Trophoblast cell (in vitro differentiated cells and primary cell): ENCODE measurements at regions not wholly inside any gene's neighbourhood (a gene's known extent, or its start where the extent isn't known, plus 50 kb on each side); places are given as distances from the start of the nearest gene placed in this dataset.

Experiments used
- DNase-seq, 2 donors: peaks; one replicate each; pipeline ENCODE4 v3.0.0-alpha.2; 2016
- H2AFZ ChIP-seq: 2 replicates; pipeline ENCODE4 v1.6.1; 2013; ENCODE audit warnings: low read length, moderate library complexity, mild to moderate bottlenecking; ENCODE audit not compliant: insufficient read depth, poor library complexity
- H2AK5ac ChIP-seq: 2 replicates; pipeline ENCODE4 v1.6.1; 2013; ENCODE audit warnings: mild to moderate bottlenecking, low read length
- H2BK120ac ChIP-seq: 2 replicates; pipeline ENCODE4 v1.6.1; 2013; ENCODE audit warnings: low read length, mild to moderate bottlenecking, moderate library complexity; ENCODE audit not compliant: insufficient read depth, poor library complexity
- H2BK12ac ChIP-seq: 2 replicates; pipeline ENCODE4 v1.6.1; 2013; ENCODE audit warnings: mild to moderate bottlenecking, low read length, moderate library complexity
- H2BK5ac ChIP-seq: 2 replicates; pipeline ENCODE4 v1.6.1; 2013; ENCODE audit warnings: low read length, low read depth, moderate library complexity, mild to moderate bottlenecking; ENCODE audit not compliant: poor library complexity
- H3K14ac ChIP-seq: 2 replicates; pipeline ENCODE4 v1.6.1; 2013; ENCODE audit warnings: mild to moderate bottlenecking, low read length
- H3K18ac ChIP-seq: 2 replicates; pipeline ENCODE4 v1.6.1; 2013; ENCODE audit warnings: mild to moderate bottlenecking, low read length
- H3K23ac ChIP-seq: 2 replicates; pipeline ENCODE4 v1.6.1; 2013; ENCODE audit warnings: low read length
- H3K27ac ChIP-seq: 2 replicates; pipeline ENCODE4 v1.5.1; 2013; ENCODE audit warnings: low read depth, mild to moderate bottlenecking, inconsistent platforms, low read length, moderate library complexity
- H3K27me3 ChIP-seq: 2 replicates; pipeline ENCODE4 v1.6.1; 2013; ENCODE audit warnings: inconsistent platforms, mild to moderate bottlenecking, low read length, moderate library complexity; ENCODE audit not compliant: insufficient read depth
- H3K36me3 ChIP-seq, 2 experiments: 1 replicate in 1 of 2; 2 replicates in 1 of 2; pipeline ENCODE4 v1.6.1; 2013; ENCODE audit warnings: low read length in 2 of 2, mild to moderate bottlenecking in 2 of 2, moderate library complexity in 1 of 2; ENCODE audit not compliant: insufficient read depth in 2 of 2, control insufficient read depth in 1 of 2
- H3K4ac ChIP-seq: 2 replicates; pipeline ENCODE4 v1.6.1; 2013; ENCODE audit warnings: low read depth, mild to moderate bottlenecking, low read length, moderate library complexity
- H3K4me1 ChIP-seq, 2 experiments: 1 replicate in 1 of 2; 2 replicates in 1 of 2; pipeline ENCODE4 v1.6.1; 2013; ENCODE audit warnings: low read length in 2 of 2, mild to moderate bottlenecking in 2 of 2, moderate library complexity in 1 of 2; ENCODE audit not compliant: insufficient read depth in 2 of 2, control insufficient read depth in 1 of 2
- H3K4me2 ChIP-seq: 2 replicates; pipeline ENCODE4 v1.6.1; 2013; ENCODE audit warnings: inconsistent platforms, mild to moderate bottlenecking, low read length, moderate library complexity
- H3K4me3 ChIP-seq: 2 replicates; pipeline ENCODE4 v1.5.1; 2013; ENCODE audit warnings: mild to moderate bottlenecking, low read depth, low read length, inconsistent platforms
- H3K79me1 ChIP-seq: one replicate; pipeline ENCODE4 v1.6.1; 2013; ENCODE audit warnings: low read length
- H3K79me2 ChIP-seq: 2 replicates; pipeline ENCODE4 v1.6.1; 2013; ENCODE audit warnings: low read length, mild to moderate bottlenecking; ENCODE audit not compliant: control insufficient read depth, insufficient read depth, poor library complexity
- H3K9ac ChIP-seq: 2 replicates; pipeline ENCODE4 v1.6.1; 2013; ENCODE audit warnings: mild to moderate bottlenecking, low read length
- H3K9me3 ChIP-seq: 2 replicates; pipeline ENCODE4 v1.6.1; 2013; ENCODE audit warnings: low read depth, mild to moderate bottlenecking, control low read depth, inconsistent platforms, low read length; ENCODE audit not compliant: insufficient read depth
- H4K12ac ChIP-seq: 2 replicates; pipeline ENCODE4 v1.6.1; 2013; ENCODE audit warnings: low read depth, mild to moderate bottlenecking, low read length, moderate library complexity
- H4K8ac ChIP-seq: 2 replicates; pipeline ENCODE4 v1.6.1; 2013; ENCODE audit warnings: low read depth, mild to moderate bottlenecking, low read length, moderate library complexity
- H4K91ac ChIP-seq: one replicate; pipeline ENCODE4 v1.6.1; 2013; ENCODE audit warnings: low read depth, mild to moderate bottlenecking, low read length, moderate library complexity
- WGBS: extraction: QIAGEN DNeasy Blood & Tissue Kit; methylation state at CpG from one replicate; pipeline ENCODE4 v1.1.7; 2013; ENCODE audit warnings: missing lambda C conversion rate; ENCODE audit not compliant: insufficient read length, insufficient coverage; ENCODE audit errors: extremely low coverage; 5-methylcytosine and 5-hydroxymethylcytosine counted together

GRCh38 chr2:167689444-167689843 lies 558.0 kb downstream of the STK39 start:
- no peak overlapping the region for H2BK120ac ChIP-seq
- H4K12ac ChIP-seq: no peak overlapping the region
- H3K36me3 ChIP-seq: no peaks in the 10 kb centered on the region
- H2BK5ac ChIP-seq: no peak overlapping the region
- no peak overlapping the region for H3K4me2 ChIP-seq
- H4K8ac ChIP-seq: no peak overlapping the region
- no peak overlapping the region for H3K9ac ChIP-seq
- no peaks in the 10 kb centered on the region for H3K4me1 ChIP-seq
- H3K4ac ChIP-seq: no peak overlapping the region
- H3K18ac ChIP-seq: no peak overlapping the region
- H2AFZ ChIP-seq: no peak overlapping the region
- DNase-seq: no peak
- no peaks in the 10 kb centered on the region for H3K27me3 ChIP-seq
- no peaks in the 10 kb centered on the region for H3K79me2 ChIP-seq
- no peaks in the 10 kb centered on the region for H3K9me3 ChIP-seq
- H2AK5ac ChIP-seq: no peak overlapping the region
- WGBS: no CpG with 5 or more reads among the region's 2 CpGs
- H2BK12ac ChIP-seq: no peak overlapping the region
- H3K27ac ChIP-seq: no peak overlapping the region
- H3K4me3 ChIP-seq: no peak overlapping the region
- H4K91ac ChIP-seq: no peak overlapping the region
- H3K23ac ChIP-seq: no peak overlapping the region
- H3K14ac ChIP-seq: no peak overlapping the region
- H3K79me1 ChIP-seq: no peaks in the 10 kb centered on the region

GRCh38 chr2:167686691-167687090 lies 560.7 kb downstream of the STK39 start:
- Histone ChIP-seq H3K4me3 (no peak overlapping the region), H3K9ac (no peak overlapping the region), H3K4me2 (no peak overlapping the region), H3K27me3 (no peaks in the 10 kb centered on the region), H3K4ac (no peak overlapping the region), H2AFZ (no peak overlapping the region), H3K27ac (no peak overlapping the region), H2AK5ac (no peak overlapping the region), H2BK12ac (no peak overlapping the region), H3K4me1 (no peaks in the 10 kb centered on the region), H3K9me3 (no peaks in the 10 kb centered on the region), H3K79me1 (no peaks in the 10 kb centered on the region), H4K12ac (no peak overlapping the region), H4K8ac (no peak overlapping the region), H2BK120ac (no peak overlapping the region), H3K18ac (no peak overlapping the region), H3K79me2 (no peaks in the 10 kb centered on the region), H3K14ac (no peak overlapping the region), H3K23ac (no peak overlapping the region), H3K36me3 (no peaks in the 10 kb centered on the region), H4K91ac (no peak overlapping the region), H2BK5ac (no peak overlapping the region)
- WGBS: no CpG with 5 or more reads among the region's 7 CpGs
- no peak for DNase-seq

GRCh38 chr2:167681234-167682015 lies 566.0 kb downstream of the STK39 start:
- Histone ChIP-seq H3K4me1 (no peaks in the 10 kb centered on the region), H3K27ac (no peak overlapping the region), H3K79me2 (no peaks in the 10 kb centered on the region), H2BK5ac (no peak overlapping the region), H3K9me3 (no peaks in the 10 kb centered on the region), H2AFZ (no peak overlapping the region), H2BK120ac (no peak overlapping the region), H3K79me1 (no peaks in the 10 kb centered on the region), H3K4me2 (no peak overlapping the region), H2AK5ac (no peak overlapping the region), H3K9ac (no peak overlapping the region), H3K4ac (no peak overlapping the region), H4K8ac (no peak overlapping the region), H3K36me3 (no peaks in the 10 kb centered on the region), H2BK12ac (no peak overlapping the region), H3K27me3 (no peaks in the 10 kb centered on the region), H3K14ac (no peak overlapping the region), H4K12ac (no peak overlapping the region), H4K91ac (no peak overlapping the region), H3K4me3 (no peak overlapping the region), H3K23ac (no peak overlapping the region), H3K18ac (no peak overlapping the region)
- no CpG with 5 or more reads among the region's 6 CpGs for WGBS
- DNase-seq: no peak

- DNase-seq: no peak
- no peak overlapping the region for H3K4ac ChIP-seq
- no peak overlapping the region for H3K27ac ChIP-seq
- H3K79me1 ChIP-seq: no peaks in the 10 kb centered on the region
- no peak overlapping the region for H3K23ac ChIP-seq
- H3K36me3 ChIP-seq: no peaks in the 10 kb centered on the region
- H2BK120ac ChIP-seq: no peak overlapping the region
- no peak overlapping the region for H2BK5ac ChIP-seq
- no peaks in the 10 kb centered on the region for H3K79me2 ChIP-seq
- no peaks in the 10 kb centered on the region for H3K27me3 ChIP-seq
- no peak overlapping the region for H3K14ac ChIP-seq
- H2AK5ac ChIP-seq: no peak overlapping the region
- no peak overlapping the region for H4K12ac ChIP-seq
- H4K91ac ChIP-seq: no peak overlapping the region
- no peak overlapping the region for H4K8ac ChIP-seq
- no peak overlapping the region for H3K4me3 ChIP-seq
- WGBS: no CpG with 5 or more reads among the region's 3 CpGs
- no peak overlapping the region for H2BK12ac ChIP-seq
- H3K4me2 ChIP-seq: no peak overlapping the region
- H3K18ac ChIP-seq: no peak overlapping the region
- no peaks in the 10 kb centered on the region for H3K4me1 ChIP-seq
- H3K9me3 ChIP-seq: no peaks in the 10 kb centered on the region
- H2AFZ ChIP-seq: no peak overlapping the region
- no peak overlapping the region for H3K9ac ChIP-seq
Measured at GRCh38 chr2:167678158-167678557, 569.2 kb downstream of the STK39 start.
